NB4 (cell line): ENCODE measurements at regions not wholly inside any gene's neighbourhood (a gene's known extent, or its start where the extent isn't known, plus 50 kb on each side); places are given as distances from the start of the nearest gene placed in this dataset.

Experiments used
- POLR2A ChIP-seq: IDR thresholded peaks from 2 replicates; pipeline ENCODE4 v1.6.1; 2011; ENCODE audit warnings: mild to moderate bottlenecking; ENCODE audit not compliant: insufficient read length; ENCODE audit errors: extremely low read depth
- TF ChIP-seq, protein P1 (sequence below): IDR thresholded peaks from one replicate; pipeline ENCODE4 v1.5.1; 2012; ENCODE audit warnings: low read depth, low read length

DNA sequence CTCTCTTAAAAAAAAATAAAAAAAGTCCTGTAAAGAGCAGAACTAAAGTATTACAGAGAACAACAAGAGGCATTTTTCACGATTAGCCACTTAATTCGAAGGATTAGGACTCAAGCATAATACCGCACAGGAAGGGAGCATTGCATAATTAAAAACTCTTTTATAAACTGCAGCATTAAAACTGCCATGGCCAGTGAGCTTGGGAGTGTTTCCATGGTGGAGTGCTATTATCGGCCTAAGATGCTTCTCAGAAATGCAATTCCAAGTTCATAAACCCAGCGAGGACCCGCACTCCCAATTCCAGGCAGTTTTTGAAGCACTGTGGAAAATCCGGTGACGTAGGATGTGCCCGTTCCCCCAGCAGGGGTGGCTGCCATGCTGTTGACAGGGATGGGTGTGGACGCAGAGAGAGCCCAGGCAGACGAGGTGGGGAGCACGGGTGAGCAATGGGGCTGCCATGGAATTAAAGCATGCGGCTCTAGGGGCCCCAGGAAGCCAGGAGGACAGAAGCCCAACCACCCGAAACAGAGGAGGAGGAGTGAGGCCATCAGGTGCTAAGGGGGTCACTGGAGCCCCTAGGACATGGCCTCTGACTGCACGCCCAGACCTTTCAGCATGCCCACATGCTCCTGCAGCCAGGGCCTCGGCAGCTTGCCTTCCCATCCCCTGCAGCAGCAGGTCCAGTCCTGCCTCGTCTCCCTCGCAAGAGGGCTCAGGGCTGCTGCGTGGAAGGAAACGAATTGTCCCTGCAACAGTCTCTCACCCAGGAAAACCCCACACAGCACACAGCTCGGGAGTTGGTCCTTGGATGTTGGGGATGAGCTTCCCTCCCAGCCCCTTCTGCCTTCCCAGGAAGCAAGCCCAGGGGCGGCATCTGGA, 233.4 kb downstream of the NDUFA10 start:
- no peak for TF ChIP-seq POLR2A
- TF ChIP-seq, protein P1, sequence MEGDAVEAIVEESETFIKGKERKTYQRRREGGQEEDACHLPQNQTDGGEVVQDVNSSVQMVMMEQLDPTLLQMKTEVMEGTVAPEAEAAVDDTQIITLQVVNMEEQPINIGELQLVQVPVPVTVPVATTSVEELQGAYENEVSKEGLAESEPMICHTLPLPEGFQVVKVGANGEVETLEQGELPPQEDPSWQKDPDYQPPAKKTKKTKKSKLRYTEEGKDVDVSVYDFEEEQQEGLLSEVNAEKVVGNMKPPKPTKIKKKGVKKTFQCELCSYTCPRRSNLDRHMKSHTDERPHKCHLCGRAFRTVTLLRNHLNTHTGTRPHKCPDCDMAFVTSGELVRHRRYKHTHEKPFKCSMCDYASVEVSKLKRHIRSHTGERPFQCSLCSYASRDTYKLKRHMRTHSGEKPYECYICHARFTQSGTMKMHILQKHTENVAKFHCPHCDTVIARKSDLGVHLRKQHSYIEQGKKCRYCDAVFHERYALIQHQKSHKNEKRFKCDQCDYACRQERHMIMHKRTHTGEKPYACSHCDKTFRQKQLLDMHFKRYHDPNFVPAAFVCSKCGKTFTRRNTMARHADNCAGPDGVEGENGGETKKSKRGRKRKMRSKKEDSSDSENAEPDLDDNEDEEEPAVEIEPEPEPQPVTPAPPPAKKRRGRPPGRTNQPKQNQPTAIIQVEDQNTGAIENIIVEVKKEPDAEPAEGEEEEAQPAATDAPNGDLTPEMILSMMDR: no peak
